ENCODE measurements at regions not wholly inside any gene's neighbourhood (a gene's known extent, or its start where the extent isn't known, plus 50 kb on each side); places are given as distances from the start of the nearest gene placed in this dataset.

GRCh38 chr7:31261341-31261740 is 79.2 kb downstream of the NEUROD6 start:
- Mint-ChIP-seq H3K4me1 (ENCODE audit: low read depth, unreplicated experiment) (no peaks in the 10 kb centered on the region), H3K9me3 (ENCODE audit: low read depth, unreplicated experiment) (no peaks in the 10 kb centered on the region), H3K27ac (ENCODE audit: unreplicated experiment) (no peak overlapping the region), H3K27me3 (ENCODE audit: unreplicated experiment) (peaks cover 46% of the 10 kb centered on the region), H3K36me3 (ENCODE audit: insufficient read depth, unreplicated experiment) (no peaks in the 10 kb centered on the region), H3K4me3 (ENCODE audit: low read depth, unreplicated experiment) (no peak overlapping the region)
- no TSS peak for BruUV-seq (replicated peaks)
- no peak for DNase-seq
- no peak for TF ChIP-seq CTCF (IDR thresholded peaks at IDR 0.05; ENCODE audit: unreplicated experiment)
- intact Hi-C loops (cut with micrococcal nuclease; ENCODE audit: unreplicated experiment) = no loop called here
- CTCF ChIA-PET = no interaction called here

GRCh38 chr7:31260851-31261250 is 79.7 kb downstream of the NEUROD6 start:
- CTCF ChIA-PET = no interaction called here
- no peak for TF ChIP-seq CTCF (IDR thresholded peaks at IDR 0.05; ENCODE audit: unreplicated experiment)
- H3K36me3 Mint-ChIP-seq (ENCODE audit: insufficient read depth, unreplicated experiment) = no peaks in the 10 kb centered on the region
- H3K4me1 Mint-ChIP-seq (ENCODE audit: low read depth, unreplicated experiment) = no peaks in the 10 kb centered on the region
- no peak overlapping the region for H3K27ac Mint-ChIP-seq (ENCODE audit: unreplicated experiment)
- DNase-seq = no peak
- intact Hi-C loops (cut with micrococcal nuclease; ENCODE audit: unreplicated experiment) = no loop called here
- peaks cover 42% of the 10 kb centered on the region for H3K27me3 Mint-ChIP-seq (ENCODE audit: unreplicated experiment)
- no peaks in the 10 kb centered on the region for H3K9me3 Mint-ChIP-seq (ENCODE audit: low read depth, unreplicated experiment)
- H3K4me3 Mint-ChIP-seq (ENCODE audit: low read depth, unreplicated experiment) = no peak overlapping the region
- BruUV-seq (replicated peaks) = no TSS peak

- intact Hi-C loops (cut with micrococcal nuclease; ENCODE audit: unreplicated experiment) = no loop called here
- Mint-ChIP-seq H3K4me3 (ENCODE audit: low read depth, unreplicated experiment) (no peak overlapping the region), H3K27me3 (ENCODE audit: unreplicated experiment) (peaks cover 44% of the 10 kb centered on the region), H3K9me3 (ENCODE audit: low read depth, unreplicated experiment) (no peaks in the 10 kb centered on the region), H3K27ac (ENCODE audit: unreplicated experiment) (no peak overlapping the region), H3K36me3 (ENCODE audit: insufficient read depth, unreplicated experiment) (no peaks in the 10 kb centered on the region), H3K4me1 (ENCODE audit: low read depth, unreplicated experiment) (no peaks in the 10 kb centered on the region)
- CTCF ChIA-PET = no interaction called here
- TF ChIP-seq CTCF (IDR thresholded peaks at IDR 0.05; ENCODE audit: unreplicated experiment) = no peak
- BruUV-seq (replicated peaks) = no TSS peak
- DNase-seq = no peak
Observed at GRCh38 chr7:31258391-31258790, 82.1 kb downstream of the NEUROD6 start.

GRCh38 chr7:31256506-31256905 is 84.0 kb downstream of the NEUROD6 start:
- no TSS peak for BruUV-seq (replicated peaks)
- Mint-ChIP-seq H3K4me1 (ENCODE audit: low read depth, unreplicated experiment) (no peaks in the 10 kb centered on the region), H3K27me3 (ENCODE audit: unreplicated experiment) (peaks cover 51% of the 10 kb centered on the region), H3K27ac (ENCODE audit: unreplicated experiment) (no peak overlapping the region), H3K9me3 (ENCODE audit: low read depth, unreplicated experiment) (no peaks in the 10 kb centered on the region), H3K4me3 (ENCODE audit: low read depth, unreplicated experiment) (no peak overlapping the region), H3K36me3 (ENCODE audit: insufficient read depth, unreplicated experiment) (no peaks in the 10 kb centered on the region)
- TF ChIP-seq CTCF (IDR thresholded peaks at IDR 0.05; ENCODE audit: unreplicated experiment) = no peak
- CTCF ChIA-PET = no interaction called here
- no peak for DNase-seq
- intact Hi-C loops (cut with micrococcal nuclease; ENCODE audit: unreplicated experiment) = no loop called here

GRCh38 chr7:31254926-31255325 is 85.6 kb downstream of the NEUROD6 start:
- Mint-ChIP-seq H3K27me3 (ENCODE audit: unreplicated experiment) (peaks cover 66% of the 10 kb centered on the region), H3K36me3 (ENCODE audit: insufficient read depth, unreplicated experiment) (no peaks in the 10 kb centered on the region), H3K4me1 (ENCODE audit: low read depth, unreplicated experiment) (no peaks in the 10 kb centered on the region), H3K9me3 (ENCODE audit: low read depth, unreplicated experiment) (no peaks in the 10 kb centered on the region), H3K4me3 (ENCODE audit: low read depth, unreplicated experiment) (no peak overlapping the region), H3K27ac (ENCODE audit: unreplicated experiment) (no peak overlapping the region)
- DNase-seq = no peak
- TF ChIP-seq CTCF (IDR thresholded peaks at IDR 0.05; ENCODE audit: unreplicated experiment) = no peak
- intact Hi-C loops (cut with micrococcal nuclease; ENCODE audit: unreplicated experiment) = no loop called here
- CTCF ChIA-PET = no interaction called here
- no TSS peak for BruUV-seq (replicated peaks)
